MCF 10A (cell line): ENCODE measurements at regions not wholly inside any gene's neighbourhood (a gene's known extent, or its start where the extent isn't known, plus 50 kb on each side); places are given as distances from the start of the nearest gene placed in this dataset.

Experiments
- BruUV-seq: library from RNA; stranded (reverse); fragments of 400-500 nt; replicated peaks from 2 replicates; lab custom pipeline; 2021; lab: Mats Ljungman, UMichigan
- CTCF ChIA-PET: fragments of 300-600 bp; sonication (Branson Sonifier 250); formaldehyde crosslinking; extraction: SDS; loops from one replicate; lab custom pipeline; 2021; ENCODE audit warnings: antibody characterized with exemption, inconsistent platforms; lab: Yijun Ruan, JAX
- POLR2A ChIA-PET: fragments of 300-600, 350-650 bp; sonication (Branson Sonifier 250); formaldehyde crosslinking; extraction: SDS; loops from one replicate; lab custom pipeline; 2020; ENCODE audit warnings: antibody characterized with exemption, inconsistent platforms; lab: Yijun Ruan, JAX
- DNase-seq: peaks from one replicate; pipeline ENCODE4 v3.0.0-alpha.2; 2018; ENCODE audit not compliant: unreplicated experiment
- H3K27ac Mint-ChIP-seq: one replicate; pipeline ENCODE4 v1.8.0; 2022; ENCODE audit warnings: mild to moderate bottlenecking, low read depth, mixed read lengths; ENCODE audit not compliant: unreplicated experiment
- H3K27me3 Mint-ChIP-seq: one replicate; pipeline ENCODE4 v1.8.0; 2022; ENCODE audit warnings: mixed read lengths; ENCODE audit not compliant: insufficient read depth, unreplicated experiment
- H3K36me3 Mint-ChIP-seq: one replicate; pipeline ENCODE4 v1.8.0; 2022; ENCODE audit warnings: mild to moderate bottlenecking, moderate library complexity, mixed read lengths; ENCODE audit not compliant: insufficient read depth, unreplicated experiment
- H3K4me1 Mint-ChIP-seq: one replicate; pipeline ENCODE4 v1.8.0; 2022; ENCODE audit warnings: mixed read lengths; ENCODE audit not compliant: insufficient read depth, unreplicated experiment
- H3K4me3 Mint-ChIP-seq: one replicate; pipeline ENCODE4 v1.8.0; 2022; ENCODE audit warnings: mild to moderate bottlenecking, moderate library complexity, mixed read lengths; ENCODE audit not compliant: unreplicated experiment
- H3K9me3 Mint-ChIP-seq: one replicate; pipeline ENCODE4 v1.8.0; 2022; ENCODE audit warnings: mixed read lengths; ENCODE audit not compliant: unreplicated experiment
- intact Hi-C: fragments of 100-400 bp; cut with micrococcal nuclease; formaldehyde crosslinking; loops from 2 replicates; pipeline ENCODE4 v1.14.1; 2022
- TF ChIP-seq, protein P1 (sequence below): fragments of 200-600 bp; IDR thresholded peaks from one replicate; pipeline ENCODE4 v1.8.0; 2022; ENCODE audit warnings: antibody characterized with exemption, mild to moderate bottlenecking; ENCODE audit not compliant: unreplicated experiment

DNA sequence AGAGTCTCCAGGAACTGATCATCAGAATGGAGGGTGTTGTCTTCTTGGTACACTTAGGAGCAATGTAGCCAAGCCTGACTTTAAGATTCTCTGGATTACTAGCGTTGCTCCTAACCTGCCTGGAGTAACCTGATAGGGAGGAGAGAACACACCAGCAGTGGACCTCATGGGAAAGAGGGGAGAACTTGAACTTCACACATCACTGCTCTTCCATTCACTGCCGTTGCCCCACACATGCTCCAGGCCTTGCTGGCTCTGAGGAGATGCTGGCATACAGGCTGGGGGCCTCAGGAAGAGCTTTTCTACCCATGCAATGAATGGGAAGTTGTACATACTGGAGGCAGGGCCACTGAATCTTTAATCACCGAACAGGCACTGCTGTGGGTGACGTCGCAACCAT, 60.3 kb upstream of the ADAMTS16 start:
- TF ChIP-seq, protein P1, sequence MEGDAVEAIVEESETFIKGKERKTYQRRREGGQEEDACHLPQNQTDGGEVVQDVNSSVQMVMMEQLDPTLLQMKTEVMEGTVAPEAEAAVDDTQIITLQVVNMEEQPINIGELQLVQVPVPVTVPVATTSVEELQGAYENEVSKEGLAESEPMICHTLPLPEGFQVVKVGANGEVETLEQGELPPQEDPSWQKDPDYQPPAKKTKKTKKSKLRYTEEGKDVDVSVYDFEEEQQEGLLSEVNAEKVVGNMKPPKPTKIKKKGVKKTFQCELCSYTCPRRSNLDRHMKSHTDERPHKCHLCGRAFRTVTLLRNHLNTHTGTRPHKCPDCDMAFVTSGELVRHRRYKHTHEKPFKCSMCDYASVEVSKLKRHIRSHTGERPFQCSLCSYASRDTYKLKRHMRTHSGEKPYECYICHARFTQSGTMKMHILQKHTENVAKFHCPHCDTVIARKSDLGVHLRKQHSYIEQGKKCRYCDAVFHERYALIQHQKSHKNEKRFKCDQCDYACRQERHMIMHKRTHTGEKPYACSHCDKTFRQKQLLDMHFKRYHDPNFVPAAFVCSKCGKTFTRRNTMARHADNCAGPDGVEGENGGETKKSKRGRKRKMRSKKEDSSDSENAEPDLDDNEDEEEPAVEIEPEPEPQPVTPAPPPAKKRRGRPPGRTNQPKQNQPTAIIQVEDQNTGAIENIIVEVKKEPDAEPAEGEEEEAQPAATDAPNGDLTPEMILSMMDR = no peak
- Mint-ChIP-seq H3K4me3 (no peak overlapping the region), H3K27ac (no peak overlapping the region), H3K36me3 (no peaks in the 10 kb centered on the region), H3K27me3 (peaks cover 23% of the 10 kb centered on the region), H3K4me1 (no peaks in the 10 kb centered on the region), H3K9me3 (no peaks in the 10 kb centered on the region)
- no TSS peak for BruUV-seq
- intact Hi-C loops = no loop called here
- ChIA-PET CTCF (no interaction called here), POLR2A (no interaction called here)
- DNase-seq = no peak

DNA sequence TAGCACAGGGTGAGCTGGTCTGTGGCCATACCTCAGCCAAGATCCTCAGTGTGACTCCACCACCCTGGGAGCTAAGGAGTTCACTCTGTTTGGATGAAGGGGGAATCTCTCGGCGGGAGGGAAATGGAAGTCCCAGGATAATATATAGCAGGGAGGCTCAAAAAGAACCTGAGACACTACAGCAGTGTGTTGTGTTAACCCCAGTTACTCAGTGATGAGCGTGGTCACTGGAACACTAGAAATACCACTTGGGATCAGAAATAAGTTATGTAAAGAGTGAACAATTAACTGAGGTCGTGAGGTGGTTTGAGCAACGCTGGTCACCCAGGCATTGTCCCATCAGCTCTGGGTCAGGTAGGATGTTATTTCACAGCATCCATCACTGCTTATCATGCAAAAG, 59.3 kb upstream of the ADAMTS16 start:
- Mint-ChIP-seq H3K4me3 (no peak overlapping the region), H3K9me3 (no peaks in the 10 kb centered on the region), H3K36me3 (no peaks in the 10 kb centered on the region), H3K27ac (no peak overlapping the region), H3K4me1 (no peaks in the 10 kb centered on the region), H3K27me3 (peaks cover 23% of the 10 kb centered on the region)
- BruUV-seq = no TSS peak
- TF ChIP-seq, protein P1 = no peak
- intact Hi-C loops = no loop called here
- ChIA-PET CTCF (interaction anchor here (0.6 kb wide), 1 partner anchor 83 kb away, joined by 3 read pairs; no protein-coding TSS in a partner anchor), POLR2A (no interaction called here)
- DNase-seq = no peak

DNA sequence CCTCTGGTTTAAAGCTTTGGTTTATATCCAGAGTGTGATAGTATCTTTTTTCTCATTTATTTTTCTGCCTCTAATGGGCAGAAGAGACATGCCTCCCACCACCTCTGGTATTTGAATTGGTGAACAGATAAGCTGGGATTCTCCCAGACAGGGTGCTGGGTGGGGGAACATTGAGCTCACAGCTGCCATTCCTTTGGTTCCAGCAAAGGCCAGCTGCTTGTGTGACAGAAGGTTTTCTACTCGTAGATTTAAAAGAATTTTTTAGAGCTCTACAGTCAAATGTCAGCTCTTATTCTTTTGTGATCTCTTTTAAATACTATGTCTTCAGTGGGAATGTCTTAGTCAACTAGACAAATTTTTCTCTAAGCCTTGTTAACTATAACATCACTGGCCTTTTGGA, 54.7 kb upstream of the ADAMTS16 start:
- BruUV-seq = no TSS peak
- H3K36me3 Mint-ChIP-seq = no peaks in the 10 kb centered on the region
- no peaks in the 10 kb centered on the region for H3K4me1 Mint-ChIP-seq
- H3K27me3 Mint-ChIP-seq = peaks cover 7% of the 10 kb centered on the region
- H3K27ac Mint-ChIP-seq = no peak overlapping the region
- H3K9me3 Mint-ChIP-seq = no peaks in the 10 kb centered on the region
- ChIA-PET POLR2A (no interaction called here), CTCF (interaction anchor here (0.5 kb wide), 1 partner anchor 18 kb away, joined by 4 read pairs; no protein-coding TSS in a partner anchor)
- no peak for DNase-seq
- intact Hi-C loops = no loop called here
- TF ChIP-seq, protein P1 = no peak
- no peak overlapping the region for H3K4me3 Mint-ChIP-seq

DNA sequence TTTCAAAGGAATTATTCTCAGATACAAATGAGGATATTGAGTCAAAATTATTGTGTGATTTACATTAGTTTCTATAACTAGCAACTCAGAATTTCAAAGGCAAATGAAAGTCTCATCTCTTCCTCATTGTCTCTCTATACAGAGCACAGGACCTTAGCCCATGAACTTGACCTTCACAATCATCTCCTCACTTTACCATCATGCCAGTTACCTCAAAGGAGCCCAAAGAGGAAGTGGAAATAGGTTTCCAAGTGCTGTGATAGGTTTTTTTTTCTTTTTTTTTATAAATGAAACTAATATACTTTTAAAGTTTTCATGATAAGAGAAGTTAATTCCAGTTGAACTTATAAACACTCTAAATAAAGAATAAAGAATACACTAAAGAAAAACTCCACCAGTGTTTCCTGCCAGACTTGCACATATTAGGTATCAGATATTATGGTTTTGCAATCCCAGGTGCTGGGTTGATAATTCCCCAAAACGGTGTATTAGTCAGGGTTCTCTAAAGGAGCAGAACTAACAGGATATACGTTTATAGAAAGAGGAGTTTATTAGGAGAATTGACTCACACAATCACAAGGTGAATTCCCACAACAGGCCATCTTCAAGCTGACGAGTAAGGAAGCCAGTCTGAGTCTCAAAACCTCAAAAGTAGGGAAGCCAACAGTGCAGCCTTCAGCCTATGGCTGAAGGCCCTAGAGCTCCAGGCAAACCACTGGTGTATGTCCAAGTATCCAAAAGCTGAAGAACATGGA, 50.1 kb upstream of the ADAMTS16 start:
- no peaks in the 10 kb centered on the region for H3K36me3 Mint-ChIP-seq
- intact Hi-C loops = no loop called here
- no peaks in the 10 kb centered on the region for H3K27me3 Mint-ChIP-seq
- no peak for DNase-seq
- no TSS peak for BruUV-seq
- no peaks in the 10 kb centered on the region for H3K4me1 Mint-ChIP-seq
- CTCF ChIA-PET = no interaction called here
- H3K4me3 Mint-ChIP-seq = no peak overlapping the region
- TF ChIP-seq, protein P1 = no peak
- no peaks in the 10 kb centered on the region for H3K9me3 Mint-ChIP-seq
- H3K27ac Mint-ChIP-seq = no peak overlapping the region
- POLR2A ChIA-PET = no interaction called here
